GM12875 (cell line): ENCODE measurements at regions not wholly inside any gene's neighbourhood (a gene's known extent, or its start where the extent isn't known, plus 50 kb on each side); places are given as distances from the start of the nearest gene placed in this dataset.

Source experiments
- H3K4me3 ChIP-seq: one replicate; pipeline ENCODE4 v1.5.1; 2011; ENCODE audit warnings: low read depth, low read length, control low read depth
- TF ChIP-seq, protein P1 (sequence below): IDR thresholded peaks from 2 replicates; pipeline ENCODE4 v1.5.1; 2011; ENCODE audit warnings: low read depth, mild to moderate bottlenecking, control low read depth, inconsistent platforms, low read length, moderate library complexity, borderline replicate concordance; ENCODE audit not compliant: insufficient read depth

DNA sequence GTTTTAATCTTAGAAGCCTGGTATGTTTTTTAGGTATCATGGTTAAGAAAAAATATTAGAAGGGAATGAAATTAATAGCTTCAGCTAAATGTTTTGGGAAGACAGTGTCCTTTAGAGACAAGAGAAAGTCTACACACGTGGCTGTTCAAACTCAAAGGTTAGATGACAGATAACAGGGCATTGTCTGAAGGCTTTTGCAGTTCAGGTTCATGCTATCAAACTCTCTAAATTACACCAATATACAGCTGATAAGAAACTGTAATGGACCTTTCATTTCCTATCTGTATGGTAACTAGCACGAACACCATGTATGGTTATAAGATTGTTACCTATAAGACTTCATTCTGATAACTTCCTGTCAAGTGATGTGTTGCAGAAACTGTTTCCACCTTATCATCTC is 240.6 kb upstream of the MEF2C start:
- H3K4me3 ChIP-seq = no peak overlapping the region
- TF ChIP-seq, protein P1, sequence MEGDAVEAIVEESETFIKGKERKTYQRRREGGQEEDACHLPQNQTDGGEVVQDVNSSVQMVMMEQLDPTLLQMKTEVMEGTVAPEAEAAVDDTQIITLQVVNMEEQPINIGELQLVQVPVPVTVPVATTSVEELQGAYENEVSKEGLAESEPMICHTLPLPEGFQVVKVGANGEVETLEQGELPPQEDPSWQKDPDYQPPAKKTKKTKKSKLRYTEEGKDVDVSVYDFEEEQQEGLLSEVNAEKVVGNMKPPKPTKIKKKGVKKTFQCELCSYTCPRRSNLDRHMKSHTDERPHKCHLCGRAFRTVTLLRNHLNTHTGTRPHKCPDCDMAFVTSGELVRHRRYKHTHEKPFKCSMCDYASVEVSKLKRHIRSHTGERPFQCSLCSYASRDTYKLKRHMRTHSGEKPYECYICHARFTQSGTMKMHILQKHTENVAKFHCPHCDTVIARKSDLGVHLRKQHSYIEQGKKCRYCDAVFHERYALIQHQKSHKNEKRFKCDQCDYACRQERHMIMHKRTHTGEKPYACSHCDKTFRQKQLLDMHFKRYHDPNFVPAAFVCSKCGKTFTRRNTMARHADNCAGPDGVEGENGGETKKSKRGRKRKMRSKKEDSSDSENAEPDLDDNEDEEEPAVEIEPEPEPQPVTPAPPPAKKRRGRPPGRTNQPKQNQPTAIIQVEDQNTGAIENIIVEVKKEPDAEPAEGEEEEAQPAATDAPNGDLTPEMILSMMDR = no peak

DNA sequence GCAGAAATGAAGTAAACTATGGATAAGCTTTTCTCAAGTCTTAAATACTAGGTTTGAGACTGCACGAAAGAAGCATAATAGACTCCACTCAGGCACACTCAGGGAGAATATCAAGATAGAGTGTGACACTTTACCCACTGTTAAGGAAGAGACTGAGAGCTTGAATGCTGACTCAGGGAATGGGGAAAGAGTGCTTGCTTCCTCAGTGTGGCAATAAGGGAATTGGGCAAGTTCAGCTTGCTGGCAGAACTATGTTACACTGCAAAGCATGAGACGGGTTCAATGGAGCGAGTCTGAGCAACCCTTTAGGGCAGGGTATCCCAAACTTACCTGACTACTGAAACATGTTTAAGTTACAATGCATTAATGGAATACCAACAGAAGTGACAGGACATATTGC is 237.7 kb upstream of the MEF2C start:
- TF ChIP-seq, protein P1 = no peak
- H3K4me3 ChIP-seq = no peak overlapping the region

DNA sequence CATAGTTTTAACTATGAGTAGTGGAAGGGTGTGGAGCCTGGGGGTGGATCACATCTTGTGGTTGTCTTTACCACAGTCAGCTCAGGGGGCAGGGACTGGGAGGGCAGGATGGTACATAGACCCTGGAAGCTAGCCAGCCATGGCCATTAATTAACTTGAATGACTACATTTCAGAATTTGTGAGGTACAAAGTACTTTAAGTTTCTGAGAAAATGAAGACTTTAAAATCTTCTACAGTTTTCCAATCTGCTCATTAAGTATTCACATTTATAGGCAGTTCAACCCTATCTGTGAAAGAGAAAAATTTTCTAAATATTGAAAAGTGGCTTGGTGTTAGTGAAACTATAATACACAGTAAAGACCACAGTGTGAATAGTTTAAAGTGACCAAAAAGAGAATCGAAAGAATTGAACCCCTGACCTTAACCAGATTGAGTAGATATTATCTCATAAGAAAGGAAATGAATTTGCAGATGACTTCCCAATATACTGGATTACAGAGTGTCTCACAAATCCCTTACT is 234.2 kb upstream of the MEF2C start:
- no peak overlapping the region for H3K4me3 ChIP-seq
- TF ChIP-seq, protein P1 = no peak

DNA sequence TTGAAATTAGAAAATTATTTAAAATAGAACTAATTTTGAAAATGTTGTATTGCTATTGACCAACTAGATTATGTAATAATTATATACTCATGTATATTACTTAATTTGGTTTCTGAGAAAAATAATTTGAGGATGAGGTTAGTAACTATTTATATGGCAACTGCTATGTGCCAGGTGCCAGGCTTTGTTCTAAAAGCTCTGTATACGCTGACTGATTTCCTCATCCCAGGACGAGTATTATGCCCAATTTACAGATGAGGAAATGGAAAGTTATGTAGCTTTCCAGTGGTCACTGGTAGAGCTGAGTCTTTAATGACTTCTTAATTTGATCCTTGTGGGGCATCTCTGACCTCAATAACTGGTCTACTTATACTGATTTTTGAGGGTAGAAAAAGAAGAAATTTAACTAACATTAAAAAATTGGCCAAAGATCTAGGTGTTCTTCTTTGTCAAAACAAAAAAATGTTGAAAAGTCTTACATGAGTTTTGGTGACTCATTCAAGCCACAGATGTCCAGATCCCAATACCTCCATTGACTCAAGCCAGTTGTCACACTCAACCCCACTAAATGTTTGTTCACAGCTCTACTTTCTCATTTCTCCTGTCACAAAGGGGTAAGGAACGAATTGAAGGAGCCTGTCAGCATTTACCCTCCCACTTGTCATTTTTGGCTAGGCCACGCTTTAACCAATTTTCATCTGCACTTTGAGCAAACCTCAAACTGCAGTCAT is 228.1 kb upstream of the MEF2C start:
- no peak overlapping the region for H3K4me3 ChIP-seq
- TF ChIP-seq, protein P1 = no peak

DNA sequence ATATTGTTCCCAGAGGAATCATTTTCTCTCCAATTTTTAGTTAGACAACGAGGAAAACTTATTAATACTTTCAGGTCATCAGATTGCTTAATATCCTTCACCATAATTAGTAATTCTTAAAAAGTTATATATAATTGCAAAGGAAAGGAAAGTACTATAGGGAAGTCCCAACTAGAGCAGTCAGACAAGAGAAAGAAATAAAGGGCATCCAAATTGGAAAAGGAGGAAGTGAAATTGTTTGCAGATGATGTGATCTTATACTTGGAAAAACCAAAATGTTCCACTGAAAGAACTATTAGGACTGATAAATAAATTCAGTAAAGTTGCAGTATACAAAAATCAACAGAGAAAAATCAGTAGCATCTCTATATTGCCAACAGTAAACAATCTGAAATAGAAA is 223.5 kb upstream of the MEF2C start:
- TF ChIP-seq, protein P1 = no peak
- H3K4me3 ChIP-seq = no peak overlapping the region

DNA sequence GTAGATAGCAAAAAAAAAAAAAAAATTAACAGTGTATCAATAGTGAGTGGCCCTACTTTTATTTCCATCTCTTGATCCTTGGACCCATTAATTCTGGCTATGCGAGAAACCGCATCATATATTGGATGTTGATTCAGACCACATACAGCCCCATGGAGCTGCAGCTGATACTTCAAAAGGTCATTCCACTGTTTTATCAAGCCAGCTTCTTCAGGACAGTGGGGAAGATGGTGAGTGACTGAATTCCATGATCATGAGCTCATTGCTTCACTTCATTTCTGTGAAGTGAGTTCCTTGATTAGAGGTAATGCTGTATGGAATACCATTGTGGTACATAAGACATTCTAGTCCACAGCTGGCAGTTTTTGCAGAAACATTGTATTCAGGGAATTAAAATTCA is 222.9 kb upstream of the MEF2C start:
- TF ChIP-seq, protein P1 = no peak
- no peak overlapping the region for H3K4me3 ChIP-seq

DNA sequence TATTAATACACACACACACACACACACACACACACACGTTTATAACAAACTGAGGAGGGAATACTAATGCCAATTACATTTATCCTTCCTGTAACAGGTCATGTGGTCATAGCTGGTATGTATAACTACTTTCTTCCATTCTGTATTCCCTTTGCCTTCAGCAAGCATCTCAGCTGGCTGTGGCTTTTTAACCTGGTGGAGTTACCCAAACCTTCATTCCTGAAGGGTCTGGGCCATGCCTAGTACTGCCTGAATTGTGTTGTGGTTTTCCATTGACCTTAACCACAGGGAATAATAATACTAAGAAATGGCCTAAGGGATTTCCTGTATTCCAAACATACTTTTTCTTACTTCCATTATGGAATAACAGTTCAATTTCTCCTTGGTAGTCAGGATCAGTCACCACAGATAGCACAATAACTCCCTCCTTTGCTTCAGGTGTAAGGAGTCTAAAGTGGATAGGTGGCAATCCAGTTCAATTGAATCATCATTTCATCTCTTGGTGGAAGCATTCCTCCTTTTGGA is 222.2 kb upstream of the MEF2C start:
- TF ChIP-seq, protein P1 = no peak
- no peak overlapping the region for H3K4me3 ChIP-seq
